Caki2 (cell line): ENCODE measurements at regions not wholly inside any gene's neighbourhood (a gene's known extent, or its start where the extent isn't known, plus 50 kb on each side); places are given as distances from the start of the nearest gene placed in this dataset.

Experiments used
- DNase-seq: peaks from one replicate; pipeline ENCODE4 v3.0.0-alpha.2; 2015; ENCODE audit warnings: low read depth
- in situ Hi-C: cut with HindIII; loops from 2 replicates; pipeline ENCODE4 v1.10.0; 2016; ENCODE audit warnings: low sequenced_read_pairs, low pct_unique_long_range_greater_than_20kb, mixed read lengths

- in situ Hi-C loops: no loop called here
- DNase-seq: no peak
These were observed 53.0 kb upstream of the FUCA2 start for GRCh38 chr6:143564484-143565017.

- no peak for DNase-seq
- in situ Hi-C loops: no loop called here
These were observed 50.6 kb upstream of the FUCA2 start for GRCh38 chr6:143562143-143562542.
